Upper lobe of left lung (tissue), 4 donors: ENCODE measurements at regions not wholly inside any gene's neighbourhood (a gene's known extent, or its start where the extent isn't known, plus 50 kb on each side); places are given as distances from the start of the nearest gene placed in this dataset.

Source experiments
- POLR2A ChIP-seq, 4 donors: fragments of 450-650 bp; IDR thresholded peaks; one replicate each; pipeline ENCODE4 v1.5.1; 2016 to 2017; ENCODE audit warnings: antibody characterized with exemption in 4 of 4, mild to moderate bottlenecking in 2 of 4
- TF ChIP-seq, protein P1 (sequence below), 6 experiments: fragments of 450-650 bp in 4 of 6; fragments of 200-600 bp in 2 of 6; sonication (generic) in 2 of 6; IDR thresholded peaks; one replicate each; pipeline ENCODE4 v1.5.1; 2016 to 2019; ENCODE audit warnings: antibody characterized with exemption in 6 of 6

DNA sequence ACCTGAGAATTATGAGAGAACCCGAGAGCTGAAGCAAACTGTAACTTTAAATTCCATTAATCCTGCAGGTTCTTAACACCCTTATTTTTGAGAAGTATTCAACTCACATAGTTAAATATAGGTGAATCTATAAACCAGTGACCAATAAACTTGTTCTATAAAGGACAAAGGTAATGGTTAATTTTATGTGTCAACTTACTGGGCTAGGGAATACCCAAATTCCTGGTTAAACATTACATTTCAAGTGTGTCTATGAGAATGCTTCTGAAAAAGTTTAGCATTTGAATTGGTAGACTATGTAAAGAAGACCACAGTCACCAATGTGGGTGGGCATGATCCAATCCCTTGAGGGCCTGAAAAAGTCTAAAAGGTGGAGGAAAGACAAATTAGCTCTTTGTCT, 99.1 kb downstream of the KCNJ2 start:
- TF ChIP-seq POLR2A (IDR thresholded peaks at IDR 0.05): no peak
- TF ChIP-seq, protein P1, sequence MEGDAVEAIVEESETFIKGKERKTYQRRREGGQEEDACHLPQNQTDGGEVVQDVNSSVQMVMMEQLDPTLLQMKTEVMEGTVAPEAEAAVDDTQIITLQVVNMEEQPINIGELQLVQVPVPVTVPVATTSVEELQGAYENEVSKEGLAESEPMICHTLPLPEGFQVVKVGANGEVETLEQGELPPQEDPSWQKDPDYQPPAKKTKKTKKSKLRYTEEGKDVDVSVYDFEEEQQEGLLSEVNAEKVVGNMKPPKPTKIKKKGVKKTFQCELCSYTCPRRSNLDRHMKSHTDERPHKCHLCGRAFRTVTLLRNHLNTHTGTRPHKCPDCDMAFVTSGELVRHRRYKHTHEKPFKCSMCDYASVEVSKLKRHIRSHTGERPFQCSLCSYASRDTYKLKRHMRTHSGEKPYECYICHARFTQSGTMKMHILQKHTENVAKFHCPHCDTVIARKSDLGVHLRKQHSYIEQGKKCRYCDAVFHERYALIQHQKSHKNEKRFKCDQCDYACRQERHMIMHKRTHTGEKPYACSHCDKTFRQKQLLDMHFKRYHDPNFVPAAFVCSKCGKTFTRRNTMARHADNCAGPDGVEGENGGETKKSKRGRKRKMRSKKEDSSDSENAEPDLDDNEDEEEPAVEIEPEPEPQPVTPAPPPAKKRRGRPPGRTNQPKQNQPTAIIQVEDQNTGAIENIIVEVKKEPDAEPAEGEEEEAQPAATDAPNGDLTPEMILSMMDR (IDR thresholded peaks at IDR 0.05): no peak
